ENCODE measurements at regions not wholly inside any gene's neighbourhood (a gene's known extent, or its start where the extent isn't known, plus 50 kb on each side); places are given as distances from the start of the nearest gene placed in this dataset.

- TF ChIP-seq TAF1 (IDR thresholded peaks at IDR 0.05; ENCODE audit: borderline replicate concordance, insufficient read depth, low read length) = no peak
- TF ChIP-seq, protein P1, sequence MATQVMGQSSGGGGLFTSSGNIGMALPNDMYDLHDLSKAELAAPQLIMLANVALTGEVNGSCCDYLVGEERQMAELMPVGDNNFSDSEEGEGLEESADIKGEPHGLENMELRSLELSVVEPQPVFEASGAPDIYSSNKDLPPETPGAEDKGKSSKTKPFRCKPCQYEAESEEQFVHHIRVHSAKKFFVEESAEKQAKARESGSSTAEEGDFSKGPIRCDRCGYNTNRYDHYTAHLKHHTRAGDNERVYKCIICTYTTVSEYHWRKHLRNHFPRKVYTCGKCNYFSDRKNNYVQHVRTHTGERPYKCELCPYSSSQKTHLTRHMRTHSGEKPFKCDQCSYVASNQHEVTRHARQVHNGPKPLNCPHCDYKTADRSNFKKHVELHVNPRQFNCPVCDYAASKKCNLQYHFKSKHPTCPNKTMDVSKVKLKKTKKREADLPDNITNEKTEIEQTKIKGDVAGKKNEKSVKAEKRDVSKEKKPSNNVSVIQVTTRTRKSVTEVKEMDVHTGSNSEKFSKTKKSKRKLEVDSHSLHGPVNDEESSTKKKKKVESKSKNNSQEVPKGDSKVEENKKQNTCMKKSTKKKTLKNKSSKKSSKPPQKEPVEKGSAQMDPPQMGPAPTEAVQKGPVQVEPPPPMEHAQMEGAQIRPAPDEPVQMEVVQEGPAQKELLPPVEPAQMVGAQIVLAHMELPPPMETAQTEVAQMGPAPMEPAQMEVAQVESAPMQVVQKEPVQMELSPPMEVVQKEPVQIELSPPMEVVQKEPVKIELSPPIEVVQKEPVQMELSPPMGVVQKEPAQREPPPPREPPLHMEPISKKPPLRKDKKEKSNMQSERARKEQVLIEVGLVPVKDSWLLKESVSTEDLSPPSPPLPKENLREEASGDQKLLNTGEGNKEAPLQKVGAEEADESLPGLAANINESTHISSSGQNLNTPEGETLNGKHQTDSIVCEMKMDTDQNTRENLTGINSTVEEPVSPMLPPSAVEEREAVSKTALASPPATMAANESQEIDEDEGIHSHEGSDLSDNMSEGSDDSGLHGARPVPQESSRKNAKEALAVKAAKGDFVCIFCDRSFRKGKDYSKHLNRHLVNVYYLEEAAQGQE (IDR thresholded peaks at IDR 0.05; ENCODE audit: insufficient read depth in 1 of 2, low read depth in 2 of 2, low read length in 2 of 2) = no peak
- TF ChIP-seq POLR2AphosphoS5 (IDR thresholded peaks at IDR 0.05; ENCODE audit: low read depth, low read length) = no peak
- no peak for TF ChIP-seq FOXP2 (optimal IDR thresholded peaks at IDR 0.05; ENCODE audit: borderline replicate concordance, extremely low read depth, extremely low read length, insufficient read depth)
- no peak for TF ChIP-seq SIN3A (IDR thresholded peaks at IDR 0.05; ENCODE audit: borderline replicate concordance, insufficient read depth, low read length)
These were observed 501.9 kb upstream of the KLHL29 start for GRCh38 chr2:22883054-22883453.

- no peak for TF ChIP-seq SIN3A (IDR thresholded peaks at IDR 0.05; ENCODE audit: borderline replicate concordance, insufficient read depth, low read length)
- TF ChIP-seq TAF1 (IDR thresholded peaks at IDR 0.05; ENCODE audit: borderline replicate concordance, insufficient read depth, low read length) = no peak
- no peak for TF ChIP-seq POLR2AphosphoS5 (IDR thresholded peaks at IDR 0.05; ENCODE audit: low read depth, low read length)
- TF ChIP-seq, protein P1 (IDR thresholded peaks at IDR 0.05; ENCODE audit: insufficient read depth in 1 of 2, low read depth in 2 of 2, low read length in 2 of 2) = no peak
- no peak for TF ChIP-seq FOXP2 (optimal IDR thresholded peaks at IDR 0.05; ENCODE audit: borderline replicate concordance, extremely low read depth, extremely low read length, insufficient read depth)
These were observed 499.7 kb upstream of the KLHL29 start for GRCh38 chr2:22885245-22885644.

- TF ChIP-seq FOXP2 (optimal IDR thresholded peaks at IDR 0.05; ENCODE audit: borderline replicate concordance, extremely low read depth, extremely low read length, insufficient read depth) (no peak), TAF1 (IDR thresholded peaks at IDR 0.05; ENCODE audit: borderline replicate concordance, insufficient read depth, low read length) (no peak), POLR2AphosphoS5 (IDR thresholded peaks at IDR 0.05; ENCODE audit: low read depth, low read length) (no peak), SIN3A (IDR thresholded peaks at IDR 0.05; ENCODE audit: borderline replicate concordance, insufficient read depth, low read length) (no peak)
- TF ChIP-seq, protein P1 (IDR thresholded peaks at IDR 0.05; ENCODE audit: insufficient read depth in 1 of 2, low read depth in 2 of 2, low read length in 2 of 2) = no peak
These were observed 497.6 kb upstream of the KLHL29 start for GRCh38 chr2:22887426-22887825.

GRCh38 chr2:22887845-22888244, 497.1 kb upstream of the KLHL29 start:
- TF ChIP-seq, protein P1 (IDR thresholded peaks at IDR 0.05; ENCODE audit: insufficient read depth in 1 of 2, low read depth in 2 of 2, low read length in 2 of 2) = no peak
- TF ChIP-seq SIN3A (IDR thresholded peaks at IDR 0.05; ENCODE audit: borderline replicate concordance, insufficient read depth, low read length) = no peak

DNA sequence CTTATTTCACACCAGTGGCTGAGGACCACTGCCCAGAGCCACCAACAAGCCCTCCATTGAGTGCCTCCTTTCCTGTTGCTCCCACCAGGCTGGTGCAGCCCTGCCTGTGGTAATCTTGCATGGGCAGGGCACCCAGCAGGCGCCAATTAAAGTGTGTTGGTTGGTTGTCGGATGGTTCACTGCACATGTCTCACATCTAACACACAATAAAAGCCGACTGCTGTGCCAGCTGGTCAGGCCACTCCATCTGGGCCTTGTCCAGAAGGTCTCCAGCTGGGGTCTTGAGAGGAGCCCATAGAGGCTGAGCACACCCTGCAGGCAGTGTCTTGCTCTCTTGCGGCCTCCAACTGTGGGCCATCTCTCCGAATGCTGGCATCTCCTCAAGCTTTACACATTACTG, 494.8 kb upstream of the KLHL29 start:
- TF ChIP-seq, protein P1 (IDR thresholded peaks at IDR 0.05; ENCODE audit: insufficient read depth in 1 of 2, low read depth in 2 of 2, low read length in 2 of 2) = no peak
- TF ChIP-seq POLR2AphosphoS5 (IDR thresholded peaks at IDR 0.05; ENCODE audit: low read depth, low read length) (no peak), SIN3A (IDR thresholded peaks at IDR 0.05; ENCODE audit: borderline replicate concordance, insufficient read depth, low read length) (no peak), TAF1 (IDR thresholded peaks at IDR 0.05; ENCODE audit: borderline replicate concordance, insufficient read depth, low read length) (no peak), FOXP2 (optimal IDR thresholded peaks at IDR 0.05; ENCODE audit: borderline replicate concordance, extremely low read depth, extremely low read length, insufficient read depth) (no peak)

All from PFSK-1 (cell line).